GM12873 (cell line): ENCODE measurements at regions not wholly inside any gene's neighbourhood (a gene's known extent, or its start where the extent isn't known, plus 50 kb on each side); places are given as distances from the start of the nearest gene placed in this dataset.

ENCODE experiments used
- CTCF ChIP-seq: IDR thresholded peaks from 2 replicates; pipeline ENCODE4 v1.5.1; 2012; ENCODE audit warnings: low read depth, mild to moderate bottlenecking, moderate library complexity, low read length, control low read depth; ENCODE audit not compliant: insufficient read depth; ENCODE audit errors: missing control alignments

- no peak for TF ChIP-seq CTCF
These were observed 495.9 kb downstream of the XPNPEP1 start for GRCh38 chr10:109427411-109427810.

- no peak for TF ChIP-seq CTCF
These were observed 496.3 kb downstream of the XPNPEP1 start for GRCh38 chr10:109426987-109427386.

- TF ChIP-seq CTCF, result no peak
These were observed 504.5 kb downstream of the XPNPEP1 start for GRCh38 chr10:109418795-109419194.

- TF ChIP-seq CTCF, result no peak
These were observed 505.5 kb downstream of the XPNPEP1 start for GRCh38 chr10:109417803-109418202.

GRCh38 chr10:109412353-109412752 is 511.0 kb downstream of the XPNPEP1 start:
- TF ChIP-seq CTCF, result no peak

GRCh38 chr10:109411917-109412316 is 511.4 kb downstream of the XPNPEP1 start:
- no peak for TF ChIP-seq CTCF

- no peak for TF ChIP-seq CTCF
These were observed 518.0 kb downstream of the XPNPEP1 start for GRCh38 chr10:109405338-109405737.

GRCh38 chr10:109403551-109403950 is 519.8 kb downstream of the XPNPEP1 start:
- TF ChIP-seq CTCF, result no peak
